Hepatocyte (in vitro differentiated cells): ENCODE measurements at regions not wholly inside any gene's neighbourhood (a gene's known extent, or its start where the extent isn't known, plus 50 kb on each side); places are given as distances from the start of the nearest gene placed in this dataset.

Source experiments
- CTCF ChIP-seq: fragments of 200-600 bp; sonication (generic); IDR thresholded peaks from 2 replicates; pipeline ENCODE4 v1.5.1; 2016; ENCODE audit warnings: antibody characterized with exemption, mild to moderate bottlenecking; ENCODE audit not compliant: poor library complexity
- EZH2 ChIP-seq: fragments of 200-600 bp; sonication (generic); IDR thresholded peaks from 2 replicates; pipeline ENCODE4 v1.6.1; 2016; ENCODE audit warnings: antibody characterized with exemption, mild to moderate bottlenecking, borderline replicate concordance
- EZH2phosphoT487 ChIP-seq: fragments of 200-600 bp; sonication (generic); IDR thresholded peaks from one replicate; pipeline ENCODE4 v1.6.1; 2018; ENCODE audit warnings: antibody characterized with exemption, mild to moderate bottlenecking, low read depth, moderate library complexity; ENCODE audit not compliant: unreplicated experiment, severe bottlenecking

- TF ChIP-seq CTCF (no peak), EZH2 (no peak), EZH2phosphoT487 (no peak)
These were observed 225.8 kb upstream of the RUNX1 start for GRCh38 chr21:35274923-35275322.
